OCI-LY7 (cell line): ENCODE measurements at regions not wholly inside any gene's neighbourhood (a gene's known extent, or its start where the extent isn't known, plus 50 kb on each side); places are given as distances from the start of the nearest gene placed in this dataset.

Source experiments
- BruUV-seq: library from RNA; stranded (reverse); fragments of 400-500 nt; replicated peaks from 2 replicates; lab custom pipeline; 2021; lab: Mats Ljungman, UMichigan
- CTCF ChIA-PET: fragments of 300-600 bp; sonication (Branson Sonifier 250); formaldehyde crosslinking; loops from one replicate; lab custom pipeline; 2022; ENCODE audit warnings: antibody characterized with exemption; ENCODE audit not compliant: unreplicated experiment; lab: Charles Lee
- POLR2A ChIA-PET: fragments of 300-600 bp; sonication (Branson Sonifier 250); formaldehyde crosslinking; loops from one replicate; lab custom pipeline; 2022; ENCODE audit warnings: antibody characterized with exemption; lab: Charles Lee
- DNase-seq: peaks from one replicate; pipeline ENCODE4 v3.0.0-alpha.2; 2015; ENCODE audit warnings: low spot score
- H2AFZ ChIP-seq: fragments of 200-600 bp; sonication (generic), shearing (Covaris generic); 2 replicates; pipeline ENCODE4 v1.6.1; 2014; ENCODE audit warnings: mild to moderate bottlenecking, antibody characterized with exemption, low read length, moderate library complexity
- H3K27ac ChIP-seq: fragments of 200-600 bp; sonication (generic); 2 replicates; pipeline ENCODE4 v1.5.1; 2014; ENCODE audit warnings: mixed run types, low read depth, mild to moderate bottlenecking, moderate library complexity, low read length, inconsistent platforms; ENCODE audit not compliant: poor library complexity, severe bottlenecking
- H3K36me3 ChIP-seq: fragments of 200-600 bp; sonication (generic); 2 replicates; pipeline ENCODE4 v1.6.1; 2014; ENCODE audit warnings: mild to moderate bottlenecking, antibody characterized with exemption, low read length, moderate library complexity, mixed read lengths; ENCODE audit not compliant: insufficient read depth
- H3K4me1 ChIP-seq: fragments of 200-600 bp; sonication (generic); 2 replicates; pipeline ENCODE4 v1.5.1; 2014; ENCODE audit warnings: mild to moderate bottlenecking, low read length; ENCODE audit not compliant: insufficient read depth, poor library complexity, severe bottlenecking
- H3K4me2 ChIP-seq: fragments of 200-600 bp; sonication (generic); 2 replicates; pipeline ENCODE4 v1.6.1; 2014; ENCODE audit warnings: mild to moderate bottlenecking, low read length
- H3K4me3 ChIP-seq: fragments of 200-600 bp; sonication (generic); 2 replicates; pipeline ENCODE4 v1.5.1; 2014; ENCODE audit warnings: mild to moderate bottlenecking, low read depth, low read length; ENCODE audit not compliant: poor library complexity, severe bottlenecking
- H3K79me2 ChIP-seq: fragments of 200-600 bp; sonication (generic); 2 replicates; pipeline ENCODE4 v1.6.1; 2016; ENCODE audit warnings: low read depth, mild to moderate bottlenecking, low read length, moderate library complexity, mixed read lengths; ENCODE audit not compliant: insufficient read depth
- H3K9me2 ChIP-seq: fragments of 200-600 bp; sonication (generic); 2 replicates; pipeline ENCODE4 v1.6.1; 2016; ENCODE audit warnings: mild to moderate bottlenecking, low read length, mixed read lengths; ENCODE audit not compliant: insufficient read depth
- H3K9me3 ChIP-seq: fragments of 200-600 bp; sonication (generic); 2 replicates; pipeline ENCODE4 v1.6.1; 2014; ENCODE audit warnings: mild to moderate bottlenecking, mixed run types, low read length, mixed read lengths
- H4K20me1 ChIP-seq: fragments of 200-600 bp; sonication (generic); 2 replicates; pipeline ENCODE4 v1.6.1; 2014; ENCODE audit warnings: mild to moderate bottlenecking, antibody characterized with exemption, low read length, moderate library complexity, mixed read lengths; ENCODE audit not compliant: insufficient read depth
- EZH2phosphoT487 ChIP-seq: fragments of 200-600 bp; sonication (generic); IDR thresholded peaks from 2 replicates; pipeline ENCODE4 v1.6.1; 2018; ENCODE audit warnings: low read depth, borderline replicate concordance, mild to moderate bottlenecking, mixed run types, antibody characterized with exemption, low read length, moderate library complexity, mixed read lengths
- intact Hi-C: fragments of 100-400 bp; cut with micrococcal nuclease; formaldehyde crosslinking; loops from one replicate; pipeline ENCODE4 v1.10.0; 2022; ENCODE audit not compliant: unreplicated experiment
- TF ChIP-seq, protein P1 (sequence below): fragments of 200-600 bp; sonication (generic); conservative IDR thresholded peaks from 2 replicates; pipeline ENCODE4 v1.5.1; 2014; ENCODE audit warnings: mild to moderate bottlenecking, antibody characterized with exemption, low read length, moderate library complexity, mixed read lengths

DNA sequence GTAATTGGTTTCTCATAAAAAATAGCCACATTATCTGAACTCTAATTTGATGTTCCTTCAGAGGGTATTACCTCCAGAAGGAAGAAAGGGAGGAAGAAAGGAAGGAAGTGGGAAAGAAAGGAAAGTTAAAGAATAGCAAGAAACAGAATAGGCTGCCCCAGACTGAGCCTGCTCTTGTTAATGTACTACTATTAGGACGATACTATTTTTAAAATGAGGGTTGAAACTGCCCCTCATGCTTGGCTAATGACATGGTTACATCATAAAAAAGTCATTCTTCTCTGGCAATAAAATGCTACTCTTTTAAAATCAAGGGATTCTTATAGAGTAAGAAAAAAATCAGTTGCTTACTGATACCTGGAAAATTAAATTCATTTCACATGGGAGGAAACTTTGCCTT is 253.0 kb downstream of the KTN1 start:
- Histone ChIP-seq H3K27ac (no peak overlapping the region), H2AFZ (no peak overlapping the region), H3K4me1 (no peaks in the 10 kb centered on the region), H3K79me2 (no peaks in the 10 kb centered on the region), H4K20me1 (no peaks in the 10 kb centered on the region), H3K4me2 (no peak overlapping the region), H3K9me2 (no peaks in the 10 kb centered on the region), H3K4me3 (no peak overlapping the region), H3K36me3 (no peaks in the 10 kb centered on the region), H3K9me3 (no peaks in the 10 kb centered on the region)
- ChIA-PET CTCF (no interaction called here), POLR2A (no interaction called here)
- BruUV-seq: no TSS peak
- intact Hi-C loops: no loop called here
- no peak for DNase-seq
- TF ChIP-seq, protein P1, sequence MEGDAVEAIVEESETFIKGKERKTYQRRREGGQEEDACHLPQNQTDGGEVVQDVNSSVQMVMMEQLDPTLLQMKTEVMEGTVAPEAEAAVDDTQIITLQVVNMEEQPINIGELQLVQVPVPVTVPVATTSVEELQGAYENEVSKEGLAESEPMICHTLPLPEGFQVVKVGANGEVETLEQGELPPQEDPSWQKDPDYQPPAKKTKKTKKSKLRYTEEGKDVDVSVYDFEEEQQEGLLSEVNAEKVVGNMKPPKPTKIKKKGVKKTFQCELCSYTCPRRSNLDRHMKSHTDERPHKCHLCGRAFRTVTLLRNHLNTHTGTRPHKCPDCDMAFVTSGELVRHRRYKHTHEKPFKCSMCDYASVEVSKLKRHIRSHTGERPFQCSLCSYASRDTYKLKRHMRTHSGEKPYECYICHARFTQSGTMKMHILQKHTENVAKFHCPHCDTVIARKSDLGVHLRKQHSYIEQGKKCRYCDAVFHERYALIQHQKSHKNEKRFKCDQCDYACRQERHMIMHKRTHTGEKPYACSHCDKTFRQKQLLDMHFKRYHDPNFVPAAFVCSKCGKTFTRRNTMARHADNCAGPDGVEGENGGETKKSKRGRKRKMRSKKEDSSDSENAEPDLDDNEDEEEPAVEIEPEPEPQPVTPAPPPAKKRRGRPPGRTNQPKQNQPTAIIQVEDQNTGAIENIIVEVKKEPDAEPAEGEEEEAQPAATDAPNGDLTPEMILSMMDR: no peak
- no peak for TF ChIP-seq EZH2phosphoT487

DNA sequence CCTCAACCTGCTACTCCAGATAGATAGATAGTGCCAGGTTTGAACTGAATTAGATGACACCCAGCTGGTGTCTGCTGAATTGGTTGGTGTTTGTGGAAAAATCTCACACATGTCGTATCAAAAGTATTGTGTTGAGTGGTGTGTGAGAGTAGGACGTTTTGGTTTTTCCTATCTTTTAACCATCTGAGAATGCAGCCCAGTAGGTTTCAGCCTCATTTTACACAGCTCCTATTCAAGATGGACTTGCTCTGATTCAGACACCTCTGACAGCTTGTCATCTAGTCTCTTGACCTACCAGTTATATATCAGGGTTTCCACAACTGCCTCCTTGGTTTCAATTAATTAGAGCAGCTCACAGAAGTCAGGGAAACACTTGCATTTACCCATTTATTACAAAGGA is 254.4 kb downstream of the KTN1 start:
- CTCF ChIA-PET: no interaction called here
- no peak overlapping the region for H3K4me3 ChIP-seq
- no TSS peak for BruUV-seq

DNA sequence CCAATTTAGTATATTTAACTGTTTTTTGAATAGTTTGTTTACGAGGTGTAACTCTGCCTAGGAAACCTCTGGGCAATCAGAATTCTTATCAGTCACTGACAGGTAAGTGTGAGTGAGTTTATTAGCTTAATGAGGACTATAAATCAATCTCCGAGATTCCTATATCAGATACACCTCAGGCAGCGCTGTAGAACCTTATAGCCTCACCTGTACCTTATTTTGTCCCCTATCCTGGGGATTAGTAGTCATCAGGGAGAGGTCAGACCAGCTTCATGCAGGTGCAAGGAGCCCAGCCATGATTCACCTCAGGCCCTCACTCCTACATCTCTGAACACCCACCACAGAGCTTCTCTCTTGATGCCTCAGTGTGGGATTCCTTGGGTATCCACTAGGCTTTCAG is 256.0 kb downstream of the KTN1 start:
- Histone ChIP-seq H3K36me3 (no peaks in the 10 kb centered on the region), H3K79me2 (no peaks in the 10 kb centered on the region), H4K20me1 (no peaks in the 10 kb centered on the region), H3K9me3 (no peaks in the 10 kb centered on the region), H3K9me2 (no peaks in the 10 kb centered on the region), H3K4me3 (no peak overlapping the region), H3K4me2 (no peak overlapping the region), H2AFZ (no peak overlapping the region), H3K4me1 (no peaks in the 10 kb centered on the region), H3K27ac (no peak overlapping the region)
- no TSS peak for BruUV-seq
- DNase-seq: no peak
- intact Hi-C loops: no loop called here
- CTCF ChIA-PET: no interaction called here
- POLR2A ChIA-PET: no interaction called here
- TF ChIP-seq EZH2phosphoT487: no peak
- TF ChIP-seq, protein P1: no peak

More for the DNA sequence above, 254.4 kb downstream of the KTN1 start:
- POLR2A ChIA-PET: no interaction called here
- Histone ChIP-seq H3K36me3 (no peaks in the 10 kb centered on the region), H3K27ac (no peak overlapping the region), H3K4me1 (no peaks in the 10 kb centered on the region), H3K9me3 (no peaks in the 10 kb centered on the region), H3K79me2 (no peaks in the 10 kb centered on the region), H3K9me2 (no peaks in the 10 kb centered on the region), H2AFZ (no peak overlapping the region), H4K20me1 (no peaks in the 10 kb centered on the region), H3K4me2 (no peak overlapping the region)
- intact Hi-C loops: no loop called here
- DNase-seq: no peak
- TF ChIP-seq, protein P1: no peak
- TF ChIP-seq EZH2phosphoT487: no peak
